HG02798 (cell line): ENCODE measurements at regions not wholly inside any gene's neighbourhood (a gene's known extent, or its start where the extent isn't known, plus 50 kb on each side); places are given as distances from the start of the nearest gene placed in this dataset.
"Not testable (repeated sequence)": the region's sequence is repeated elsewhere in the genome, so short reads cannot be mapped to it uniquely, and the experiment has no call there.

Experiments used
- ATAC-seq: cut with Tn5 transposase; IDR thresholded peaks from one replicate; pipeline ENCODE4 v1.9.1; 2021; ENCODE audit warnings: mild to moderate bottlenecking; ENCODE audit not compliant: unreplicated experiment, poor library complexity

- no peak for ATAC-seq
Measured at GRCh38 chr21:27557356-27557755, 590.5 kb upstream of the ADAMTS5 start.

GRCh38 chr21:27555996-27556395 is 589.1 kb upstream of the ADAMTS5 start:
- no peak for ATAC-seq

GRCh38 chr21:27550287-27550686 is 583.4 kb upstream of the ADAMTS5 start:
- ATAC-seq = no peak

- ATAC-seq = no peak
Measured at GRCh38 chr21:27548486-27548885, 581.6 kb upstream of the ADAMTS5 start.

GRCh38 chr21:27545754-27546349 is 579.0 kb upstream of the ADAMTS5 start:
- no peak for ATAC-seq

- ATAC-seq = not testable (repeated sequence)
Measured at GRCh38 chr21:27542126-27542525, 575.2 kb upstream of the ADAMTS5 start.

- no peak for ATAC-seq
Measured at GRCh38 chr21:27536319-27536718, 569.4 kb upstream of the ADAMTS5 start.

- no peak for ATAC-seq
Measured at GRCh38 chr21:27535188-27535587, 568.3 kb upstream of the ADAMTS5 start.

- no peak for ATAC-seq
Measured at GRCh38 chr21:27534206-27534605, 567.3 kb upstream of the ADAMTS5 start.

- ATAC-seq = no peak
Measured at GRCh38 chr21:27532076-27532475, 565.2 kb upstream of the ADAMTS5 start.

GRCh38 chr21:27528697-27529096 is 561.8 kb upstream of the ADAMTS5 start:
- ATAC-seq = no peak

GRCh38 chr21:27526451-27526850 is 559.6 kb upstream of the ADAMTS5 start:
- no peak for ATAC-seq

- ATAC-seq = no peak
Measured at GRCh38 chr21:27525780-27526179, 558.9 kb upstream of the ADAMTS5 start.

GRCh38 chr21:27519361-27519760 is 552.5 kb upstream of the ADAMTS5 start:
- ATAC-seq = no peak

- ATAC-seq = not testable (repeated sequence)
Measured at GRCh38 chr21:27517177-27517576, 550.3 kb upstream of the ADAMTS5 start.

GRCh38 chr21:27515676-27516075 is 548.8 kb upstream of the ADAMTS5 start:
- no peak for ATAC-seq

- no peak for ATAC-seq
Measured at GRCh38 chr21:27513825-27514224, 546.9 kb upstream of the ADAMTS5 start.

GRCh38 chr21:27513016-27513415 is 546.1 kb upstream of the ADAMTS5 start:
- no peak for ATAC-seq

GRCh38 chr21:27511233-27511632 is 544.3 kb upstream of the ADAMTS5 start:
- ATAC-seq = no peak

GRCh38 chr21:27507695-27508094 is 540.8 kb upstream of the ADAMTS5 start:
- ATAC-seq = no peak

GRCh38 chr21:27505516-27505915 is 538.6 kb upstream of the ADAMTS5 start:
- no peak for ATAC-seq

GRCh38 chr21:27502801-27503200 is 535.9 kb upstream of the ADAMTS5 start:
- no peak for ATAC-seq

GRCh38 chr21:27498025-27498424 is 531.1 kb upstream of the ADAMTS5 start:
- ATAC-seq = no peak
